ENCODE measurements at regions not wholly inside any gene's neighbourhood (a gene's known extent, or its start where the extent isn't known, plus 50 kb on each side); places are given as distances from the start of the nearest gene placed in this dataset.

DNA sequence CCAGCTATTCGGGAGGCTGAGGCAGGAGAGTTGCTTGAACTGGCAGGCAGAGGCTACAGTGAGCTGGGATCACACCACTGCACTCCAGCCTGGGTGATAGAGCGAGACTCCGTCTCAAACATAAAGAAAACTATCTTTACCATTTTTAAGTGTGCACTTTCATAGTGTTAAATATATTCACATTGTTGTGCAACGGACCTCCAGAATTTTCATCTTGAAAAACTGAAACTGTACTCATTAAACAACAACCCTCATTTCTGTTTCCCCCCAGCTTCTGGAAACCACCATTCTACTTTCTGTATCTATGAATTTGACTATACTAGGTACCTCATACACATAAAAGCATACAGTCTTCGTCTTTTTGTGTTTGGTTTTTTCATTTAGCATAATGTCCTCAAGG is 375.1 kb downstream of the SHQ1 start:
- TF ChIP-seq, protein P1, sequence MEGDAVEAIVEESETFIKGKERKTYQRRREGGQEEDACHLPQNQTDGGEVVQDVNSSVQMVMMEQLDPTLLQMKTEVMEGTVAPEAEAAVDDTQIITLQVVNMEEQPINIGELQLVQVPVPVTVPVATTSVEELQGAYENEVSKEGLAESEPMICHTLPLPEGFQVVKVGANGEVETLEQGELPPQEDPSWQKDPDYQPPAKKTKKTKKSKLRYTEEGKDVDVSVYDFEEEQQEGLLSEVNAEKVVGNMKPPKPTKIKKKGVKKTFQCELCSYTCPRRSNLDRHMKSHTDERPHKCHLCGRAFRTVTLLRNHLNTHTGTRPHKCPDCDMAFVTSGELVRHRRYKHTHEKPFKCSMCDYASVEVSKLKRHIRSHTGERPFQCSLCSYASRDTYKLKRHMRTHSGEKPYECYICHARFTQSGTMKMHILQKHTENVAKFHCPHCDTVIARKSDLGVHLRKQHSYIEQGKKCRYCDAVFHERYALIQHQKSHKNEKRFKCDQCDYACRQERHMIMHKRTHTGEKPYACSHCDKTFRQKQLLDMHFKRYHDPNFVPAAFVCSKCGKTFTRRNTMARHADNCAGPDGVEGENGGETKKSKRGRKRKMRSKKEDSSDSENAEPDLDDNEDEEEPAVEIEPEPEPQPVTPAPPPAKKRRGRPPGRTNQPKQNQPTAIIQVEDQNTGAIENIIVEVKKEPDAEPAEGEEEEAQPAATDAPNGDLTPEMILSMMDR (IDR thresholded peaks at IDR 0.05 in 4 of 5, conservative IDR thresholded peaks at IDR 0.05 in 1 of 5): no peak
- TF ChIP-seq POLR2A (IDR thresholded peaks at IDR 0.05): no peak

Measured in gastrocnemius medialis (tissue), 4 donors.